Mesendoderm (in vitro differentiated cells): ENCODE measurements at regions not wholly inside any gene's neighbourhood (a gene's known extent, or its start where the extent isn't known, plus 50 kb on each side); places are given as distances from the start of the nearest gene placed in this dataset.
"Not testable (repeated sequence)": the region's sequence is repeated elsewhere in the genome, so short reads cannot be mapped to it uniquely, and the experiment has no call there.

Source experiments
- DNase-seq: peaks from one replicate; pipeline ENCODE4 v3.0.0; 2013
- H2AK5ac ChIP-seq: 2 replicates; pipeline ENCODE4 v1.6.1; 2013; ENCODE audit warnings: low read length, inconsistent platforms
- H2BK120ac ChIP-seq: 2 replicates; pipeline ENCODE4 v1.6.1; 2013; ENCODE audit warnings: low read depth, mild to moderate bottlenecking, low read length, moderate library complexity, mixed read lengths
- H2BK15ac ChIP-seq: replicated peaks from 2 replicates; pipeline ENCODE4 v1.6.1; 2013; ENCODE audit warnings: low read depth, mild to moderate bottlenecking, moderate library complexity
- H2BK5ac ChIP-seq: 2 replicates; pipeline ENCODE4 v1.6.1; 2013; ENCODE audit warnings: low read length, inconsistent platforms
- H3K18ac ChIP-seq: 2 replicates; pipeline ENCODE4 v1.6.1; 2013; ENCODE audit warnings: mild to moderate bottlenecking, low read length, mixed read lengths
- H3K23ac ChIP-seq: one replicate; pipeline ENCODE4 v1.6.1; 2013; ENCODE audit warnings: low read length
- H3K27ac ChIP-seq: 2 replicates; pipeline ENCODE4 v1.5.1; 2013; ENCODE audit warnings: low read depth, mild to moderate bottlenecking, inconsistent platforms, low read length, moderate library complexity
- H3K27me3 ChIP-seq: 2 replicates; pipeline ENCODE4 v1.6.1; 2013; ENCODE audit warnings: low read length, control low read depth, mild to moderate bottlenecking, inconsistent platforms; ENCODE audit not compliant: insufficient read depth, poor library complexity
- H3K36me3 ChIP-seq: 2 replicates; pipeline ENCODE4 v1.6.1; 2013; ENCODE audit warnings: low read length, inconsistent platforms; ENCODE audit not compliant: control insufficient read depth, insufficient read depth
- H3K4ac ChIP-seq: one replicate; pipeline ENCODE4 v1.6.1; 2013; ENCODE audit warnings: low read depth, mild to moderate bottlenecking, low read length, moderate library complexity
- H3K4me1 ChIP-seq: 2 replicates; pipeline ENCODE4 v1.6.1; 2013; ENCODE audit warnings: low read depth, low read length, inconsistent platforms; ENCODE audit not compliant: control insufficient read depth
- H3K4me2 ChIP-seq: 2 replicates; pipeline ENCODE4 v1.6.1; 2013; ENCODE audit warnings: low read length
- H3K4me3 ChIP-seq: 2 replicates; pipeline ENCODE4 v1.5.1; 2013; ENCODE audit warnings: mild to moderate bottlenecking, low read length
- H3K56ac ChIP-seq: one replicate; pipeline ENCODE4 v1.6.1; 2013; ENCODE audit warnings: low read length
- H3K79me1 ChIP-seq: 2 replicates; pipeline ENCODE4 v1.6.1; 2013; ENCODE audit warnings: low read length, inconsistent platforms
- H3K79me2 ChIP-seq: 2 replicates; pipeline ENCODE4 v1.6.1; 2013; ENCODE audit warnings: mild to moderate bottlenecking, low read length; ENCODE audit not compliant: control insufficient read depth, insufficient read depth
- H3K9ac ChIP-seq: 2 replicates; pipeline ENCODE4 v1.6.1; 2013; ENCODE audit warnings: low read length, inconsistent platforms
- H4K5ac ChIP-seq: one replicate; pipeline ENCODE4 v1.6.1; 2013; ENCODE audit warnings: low read length
- H4K8ac ChIP-seq: one replicate; pipeline ENCODE4 v1.6.1; 2013; ENCODE audit warnings: low read depth, mild to moderate bottlenecking, control low read depth, low read length, moderate library complexity
- WGBS: extraction: QIAGEN DNeasy Blood & Tissue Kit; methylation state at CpG from one replicate; pipeline ENCODE4 v1.1.7; 2013; ENCODE audit warnings: low lambda C conversion rate, missing lambda C conversion rate; ENCODE audit not compliant: insufficient coverage; ENCODE audit errors: extremely low coverage; 5-methylcytosine and 5-hydroxymethylcytosine counted together

DNA sequence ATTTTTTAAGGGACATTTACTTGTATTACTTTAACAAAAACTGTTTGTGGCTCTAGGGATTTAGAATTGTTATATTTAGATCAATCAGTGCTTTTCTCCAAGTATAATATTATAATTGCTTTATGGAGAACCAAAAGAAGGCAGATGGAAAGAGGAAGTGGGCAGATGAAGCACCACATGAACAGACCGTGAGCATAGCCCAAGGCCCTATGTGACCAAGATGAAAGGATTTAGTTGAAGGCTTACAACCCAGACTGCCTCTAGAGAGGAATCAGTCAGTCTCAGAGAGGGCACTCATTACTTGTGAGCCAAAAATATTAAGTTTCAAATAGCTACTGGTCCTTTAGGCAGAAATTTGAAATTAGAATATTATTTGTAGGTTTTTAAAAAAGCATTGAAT lies 102.3 kb upstream of the IMPG1 start:
- WGBS = no CpG with 5 or more reads among the region's 1 CpG
- no peak overlapping the region for H2BK5ac ChIP-seq
- H3K9ac ChIP-seq = no peak overlapping the region
- H2AK5ac ChIP-seq = no peak overlapping the region
- no peaks in the 10 kb centered on the region for H3K79me2 ChIP-seq
- H3K56ac ChIP-seq = no peak overlapping the region
- no peak overlapping the region for H4K8ac ChIP-seq
- no peak overlapping the region for H2BK15ac ChIP-seq
- no peaks in the 10 kb centered on the region for H3K4me1 ChIP-seq
- H2BK120ac ChIP-seq = no peak overlapping the region
- H3K4me2 ChIP-seq = no peak overlapping the region
- H3K4me3 ChIP-seq = no peak overlapping the region
- no peak overlapping the region for H3K23ac ChIP-seq
- no peaks in the 10 kb centered on the region for H3K79me1 ChIP-seq
- H4K5ac ChIP-seq = no peak overlapping the region
- H3K4ac ChIP-seq = no peak overlapping the region
- H3K27ac ChIP-seq = no peak overlapping the region
- no peak for DNase-seq
- no peaks in the 10 kb centered on the region for H3K27me3 ChIP-seq
- no peak overlapping the region for H3K18ac ChIP-seq
- H3K36me3 ChIP-seq = no peaks in the 10 kb centered on the region

DNA sequence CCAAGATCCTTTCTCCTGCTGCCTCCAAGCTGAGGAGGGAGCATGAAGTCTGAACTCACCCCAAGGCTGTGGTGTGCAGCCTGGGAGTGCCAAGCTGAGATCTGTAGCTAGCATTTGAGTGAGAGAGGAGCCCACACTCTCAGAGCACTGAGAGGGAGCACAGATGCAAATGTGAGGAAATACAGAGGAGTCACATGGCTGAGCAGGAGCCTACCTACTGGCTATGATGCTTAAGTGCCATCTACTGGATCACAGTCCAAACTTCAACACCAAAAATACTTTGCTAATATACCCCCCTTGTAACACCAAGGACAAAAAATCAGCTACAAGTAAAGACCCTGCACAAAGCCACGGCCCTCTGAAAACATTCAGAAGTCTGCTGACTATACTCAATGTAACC lies 94.4 kb upstream of the IMPG1 start:
- H3K9ac ChIP-seq = no peak overlapping the region
- no peak overlapping the region for H3K27ac ChIP-seq
- no peak overlapping the region for H3K56ac ChIP-seq
- no peak overlapping the region for H2BK15ac ChIP-seq
- no peak overlapping the region for H4K5ac ChIP-seq
- H3K79me1 ChIP-seq = no peaks in the 10 kb centered on the region
- no peak overlapping the region for H4K8ac ChIP-seq
- no peak overlapping the region for H3K18ac ChIP-seq
- H3K23ac ChIP-seq = no peak overlapping the region
- H3K4me2 ChIP-seq = no peak overlapping the region
- no peak overlapping the region for H2AK5ac ChIP-seq
- H2BK120ac ChIP-seq = no peak overlapping the region
- DNase-seq = no peak
- no peak overlapping the region for H3K4ac ChIP-seq
- no peaks in the 10 kb centered on the region for H3K4me1 ChIP-seq
- WGBS = no CpG with 5 or more reads among the region's 1 CpG
- no peak overlapping the region for H3K4me3 ChIP-seq
- H3K27me3 ChIP-seq = no peaks in the 10 kb centered on the region
- H3K79me2 ChIP-seq = no peaks in the 10 kb centered on the region
- no peak overlapping the region for H2BK5ac ChIP-seq
- no peaks in the 10 kb centered on the region for H3K36me3 ChIP-seq

DNA sequence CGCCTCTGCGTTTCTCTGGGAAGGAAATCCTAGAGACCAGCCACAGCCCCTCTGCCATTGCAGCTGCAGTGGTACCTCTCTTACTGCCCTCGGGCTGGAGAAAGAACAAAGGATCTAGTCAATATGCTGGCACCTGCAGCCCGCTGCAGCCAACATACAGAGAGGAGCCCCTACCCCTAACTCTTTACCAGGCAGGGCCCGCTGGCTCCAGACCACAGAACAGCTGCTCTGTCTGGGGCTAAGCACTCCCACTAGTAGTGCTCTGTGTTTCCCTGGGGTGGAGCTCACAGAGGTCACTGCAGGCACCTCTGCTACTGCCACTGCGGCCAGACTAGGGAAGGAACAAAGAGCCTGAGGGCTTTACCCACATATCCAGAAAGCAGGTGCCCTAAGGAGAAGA lies 93.8 kb upstream of the IMPG1 start:
- Histone ChIP-seq H3K9ac (no peak overlapping the region), H4K8ac (no peak overlapping the region), H3K23ac (no peak overlapping the region), H3K56ac (no peak overlapping the region), H3K4me1 (no peaks in the 10 kb centered on the region), H3K4ac (no peak overlapping the region), H4K5ac (no peak overlapping the region), H2BK5ac (no peak overlapping the region), H3K79me1 (no peaks in the 10 kb centered on the region), H3K4me2 (no peak overlapping the region), H3K4me3 (no peak overlapping the region), H3K36me3 (no peaks in the 10 kb centered on the region), H3K27me3 (no peaks in the 10 kb centered on the region), H2BK120ac (no peak overlapping the region), H2AK5ac (no peak overlapping the region), H2BK15ac (no peak overlapping the region), H3K27ac (no peak overlapping the region), H3K79me2 (no peaks in the 10 kb centered on the region), H3K18ac (no peak overlapping the region)
- WGBS = no CpG with 5 or more reads among the region's 6 CpGs
- no peak for DNase-seq

DNA sequence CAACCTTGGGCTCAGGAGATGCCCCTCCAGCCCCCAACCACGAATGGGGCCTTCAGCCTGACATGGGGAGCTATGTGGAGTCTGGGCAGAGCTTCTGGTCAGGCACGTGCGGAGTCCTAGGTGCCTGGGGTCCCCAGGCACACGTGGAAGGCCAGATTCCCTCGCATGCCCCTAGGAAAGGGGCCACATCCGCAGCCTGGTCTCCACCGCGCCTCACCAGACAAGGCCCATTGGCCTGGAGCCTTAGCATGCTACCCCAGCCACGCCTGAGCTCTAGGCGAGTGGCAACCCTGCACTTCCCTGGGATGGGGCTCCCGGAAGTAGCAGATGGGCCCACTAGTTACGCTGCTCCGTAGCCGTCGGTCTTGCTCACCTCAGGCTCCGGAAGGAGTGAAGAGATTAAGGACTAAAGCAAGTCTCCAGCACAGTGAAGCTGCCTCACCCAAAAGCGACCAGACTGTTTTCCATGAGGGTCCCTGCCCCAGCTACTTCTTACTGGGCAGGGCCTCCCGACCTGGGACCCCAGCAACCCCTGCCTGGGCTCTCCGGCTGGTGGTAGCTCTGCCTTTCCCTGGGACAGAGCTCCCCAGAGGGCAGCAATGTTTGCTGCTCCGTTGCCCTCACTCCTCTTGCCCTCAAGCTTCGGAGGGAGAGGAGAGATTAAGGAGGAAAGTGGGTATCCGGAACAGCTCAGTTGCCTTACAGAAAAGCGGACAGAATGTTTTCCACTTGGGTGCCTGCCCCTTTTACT lies 93.2 kb upstream of the IMPG1 start:
- no CpG with 5 or more reads among the region's 23 CpGs for WGBS
- Histone ChIP-seq H3K27ac (no peak overlapping the region), H4K5ac (no peak overlapping the region), H3K4me2 (no peak overlapping the region), H3K9ac (no peak overlapping the region), H3K18ac (no peak overlapping the region), H4K8ac (no peak overlapping the region), H3K4ac (no peak overlapping the region), H3K56ac (no peak overlapping the region), H3K79me1 (no peaks in the 10 kb centered on the region), H2BK120ac (no peak overlapping the region), H3K4me1 (no peaks in the 10 kb centered on the region), H2BK15ac (no peak overlapping the region), H3K79me2 (no peaks in the 10 kb centered on the region), H2BK5ac (no peak overlapping the region), H3K36me3 (no peaks in the 10 kb centered on the region), H2AK5ac (no peak overlapping the region), H3K23ac (no peak overlapping the region), H3K4me3 (no peak overlapping the region), H3K27me3 (no peaks in the 10 kb centered on the region)
- no peak for DNase-seq

- H3K4ac ChIP-seq = no peak overlapping the region
- no peak overlapping the region for H2BK120ac ChIP-seq
- H3K79me1 ChIP-seq = no peaks in the 10 kb centered on the region
- no peak overlapping the region for H3K56ac ChIP-seq
- H3K23ac ChIP-seq = no peak overlapping the region
- no peak overlapping the region for H3K4me3 ChIP-seq
- no peak overlapping the region for H2AK5ac ChIP-seq
- WGBS = no CpG with 5 or more reads among the region's 2 CpGs
- H3K36me3 ChIP-seq = no peaks in the 10 kb centered on the region
- H3K4me2 ChIP-seq = no peak overlapping the region
- H3K4me1 ChIP-seq = no peaks in the 10 kb centered on the region
- H2BK5ac ChIP-seq = no peak overlapping the region
- H3K27me3 ChIP-seq = no peaks in the 10 kb centered on the region
- no peak overlapping the region for H2BK15ac ChIP-seq
- H3K18ac ChIP-seq = no peak overlapping the region
- H3K79me2 ChIP-seq = no peaks in the 10 kb centered on the region
- no peak overlapping the region for H3K27ac ChIP-seq
- peak; percentile 27 for DNase-seq
- H4K5ac ChIP-seq = no peak overlapping the region
- H4K8ac ChIP-seq = no peak overlapping the region
- H3K9ac ChIP-seq = no peak overlapping the region
These were observed 90.3 kb upstream of the IMPG1 start for GRCh38 chr6:76162811-76163210.

DNA sequence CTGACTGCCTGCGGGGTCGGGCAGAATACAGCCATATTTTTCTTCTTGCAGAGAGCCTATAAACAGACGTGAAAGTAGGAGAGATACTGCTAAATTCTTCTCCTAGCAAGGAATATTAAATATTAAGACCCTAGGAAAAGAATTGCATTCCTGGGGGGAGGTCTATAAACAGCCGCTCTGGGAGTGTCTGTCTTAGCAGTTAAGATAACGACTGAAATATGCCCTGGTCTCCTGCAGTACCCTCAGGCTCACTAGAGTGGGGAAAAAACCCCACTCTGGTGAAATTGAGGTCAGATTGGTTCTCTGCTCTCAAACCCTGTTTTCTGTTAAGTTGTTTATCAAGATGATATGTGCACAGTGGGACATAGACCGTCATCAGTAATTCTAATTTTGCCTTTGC lies 85.3 kb upstream of the IMPG1 start:
- WGBS = no CpG with 5 or more reads among the region's 6 CpGs
- H2AK5ac ChIP-seq, H3K79me2 ChIP-seq, H3K23ac ChIP-seq, H3K27ac ChIP-seq, H2BK5ac ChIP-seq, H2BK120ac ChIP-seq, H2BK15ac ChIP-seq, H3K4me1 ChIP-seq, H3K36me3 ChIP-seq, H3K9ac ChIP-seq, H4K5ac ChIP-seq, H4K8ac ChIP-seq, H3K4me2 ChIP-seq, H3K27me3 ChIP-seq, H3K4me3 ChIP-seq, H3K79me1 ChIP-seq, H3K18ac ChIP-seq, H3K4ac ChIP-seq, H3K56ac ChIP-seq: not testable (repeated sequence)
- peak; percentile 5 for DNase-seq
